ENCODE measurements at regions not wholly inside any gene's neighbourhood (a gene's known extent, or its start where the extent isn't known, plus 50 kb on each side); places are given as distances from the start of the nearest gene placed in this dataset.

DNA sequence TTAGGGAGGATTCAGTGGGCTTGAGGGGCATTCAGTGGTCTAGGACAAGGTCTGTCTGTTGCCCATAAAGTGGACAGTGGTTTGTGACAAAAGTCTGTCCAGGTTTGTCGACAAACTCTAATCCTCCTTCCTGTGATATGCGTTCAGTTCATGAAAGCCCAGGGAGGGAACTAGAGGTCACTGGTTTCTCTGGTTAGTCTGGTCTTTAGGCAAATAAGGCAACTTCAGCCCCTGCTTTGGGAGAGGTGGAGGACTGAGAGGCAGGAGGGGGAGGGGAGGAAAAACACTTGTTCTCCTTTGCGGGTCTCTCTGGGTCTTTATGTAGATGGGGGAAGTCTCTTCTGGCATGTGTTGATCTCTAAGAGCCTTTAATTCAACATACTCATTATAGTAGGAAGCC lies 235.1 kb upstream of the PWP1 start:
- Histone ChIP-seq H3K79me2 (ENCODE audit: insufficient read depth) (no peaks in the 10 kb centered on the region), H3K4me2 (ENCODE audit: unreplicated experiment) (no peak overlapping the region), H3K27ac (no peak overlapping the region), H4K20me1 (ENCODE audit: insufficient read depth) (no peaks in the 10 kb centered on the region), H3K27me3 (replicated peaks; ENCODE audit: insufficient read depth) (no peaks in the 10 kb centered on the region), H3K4me1 (ENCODE audit: insufficient read depth) (no peaks in the 10 kb centered on the region), H3K9me2 (ENCODE audit: insufficient read depth) (no peaks in the 10 kb centered on the region), H3K4me3 (no peak overlapping the region), H3F3A (ENCODE audit: insufficient read depth) (peaks cover 11% of the 10 kb centered on the region; the same call in 1 of the 2 replicates), H2AFZ (no peak overlapping the region), H3K9me3 (ENCODE audit: low read depth) (no peaks in the 10 kb centered on the region), H3K9ac (no peak overlapping the region), H3K36me3 (ENCODE audit: low read depth) (no peaks in the 10 kb centered on the region)
- WGBS, 2 experiments (ENCODE audit: low coverage in 1 of 2, low lambda C conversion rate in 2 of 2, missing lambda C conversion rate in 2 of 2) = 64 to 69% methylated on average over 3 of the region's 3 CpGs
- TF ChIP-seq EZH2 (IDR thresholded peaks at IDR 0.05; ENCODE audit: insufficient read depth, poor library complexity, severe bottlenecking) (no peak), EZH2phosphoT487 (IDR thresholded peaks at IDR 0.05; ENCODE audit: insufficient read depth, low read depth) (no peak)
- in situ Hi-C loops (cut with MboI) = no loop called here
- no peak for DNase-seq

DNA sequence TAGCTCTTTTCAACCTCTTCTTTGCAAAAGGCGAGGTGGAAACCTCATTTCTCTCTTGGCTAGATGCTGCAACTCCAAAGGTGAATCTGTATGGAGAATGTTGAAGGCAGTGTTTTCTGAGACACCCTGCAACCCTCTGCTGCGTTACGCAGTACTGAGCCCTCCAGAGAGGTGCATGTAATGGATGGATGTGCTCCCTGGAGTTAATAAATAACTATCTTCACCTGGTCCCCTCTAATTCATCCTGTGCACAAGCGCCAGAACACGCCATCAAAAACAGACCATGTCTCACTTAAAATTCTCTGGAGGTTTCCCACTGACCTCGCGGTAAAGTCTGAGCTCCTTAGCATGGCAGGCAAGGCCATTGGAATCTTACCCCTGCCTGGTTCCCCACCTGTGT lies 234.4 kb upstream of the PWP1 start:
- H3F3A ChIP-seq (ENCODE audit: insufficient read depth) = peaks cover 11% of the 10 kb centered on the region; the same call in 1 of the 2 replicates
- no peaks in the 10 kb centered on the region for H3K79me2 ChIP-seq (ENCODE audit: insufficient read depth)
- H3K36me3 ChIP-seq (ENCODE audit: low read depth) = no peaks in the 10 kb centered on the region
- TF ChIP-seq EZH2phosphoT487 (IDR thresholded peaks at IDR 0.05; ENCODE audit: insufficient read depth, low read depth) = no peak
- TF ChIP-seq EZH2 (IDR thresholded peaks at IDR 0.05; ENCODE audit: insufficient read depth, poor library complexity, severe bottlenecking) = no peak
- H2AFZ ChIP-seq = no peak overlapping the region
- H3K4me2 ChIP-seq (ENCODE audit: unreplicated experiment) = no peak overlapping the region
- 89 to 92% methylated on average over 7 of the region's 7 CpGs for WGBS, 2 experiments (ENCODE audit: low coverage in 1 of 2, low lambda C conversion rate in 2 of 2, missing lambda C conversion rate in 2 of 2)
- H3K4me3 ChIP-seq = no peak overlapping the region
- no peaks in the 10 kb centered on the region for H3K9me2 ChIP-seq (ENCODE audit: insufficient read depth)
- H3K27me3 ChIP-seq (replicated peaks; ENCODE audit: insufficient read depth) = no peaks in the 10 kb centered on the region
- H3K9ac ChIP-seq = no peak overlapping the region
- no peaks in the 10 kb centered on the region for H3K4me1 ChIP-seq (ENCODE audit: insufficient read depth)
- H3K27ac ChIP-seq = no peak overlapping the region
- DNase-seq = no peak
- no peaks in the 10 kb centered on the region for H3K9me3 ChIP-seq (ENCODE audit: low read depth)
- no peaks in the 10 kb centered on the region for H4K20me1 ChIP-seq (ENCODE audit: insufficient read depth)
- in situ Hi-C loops (cut with MboI) = no loop called here

DNA sequence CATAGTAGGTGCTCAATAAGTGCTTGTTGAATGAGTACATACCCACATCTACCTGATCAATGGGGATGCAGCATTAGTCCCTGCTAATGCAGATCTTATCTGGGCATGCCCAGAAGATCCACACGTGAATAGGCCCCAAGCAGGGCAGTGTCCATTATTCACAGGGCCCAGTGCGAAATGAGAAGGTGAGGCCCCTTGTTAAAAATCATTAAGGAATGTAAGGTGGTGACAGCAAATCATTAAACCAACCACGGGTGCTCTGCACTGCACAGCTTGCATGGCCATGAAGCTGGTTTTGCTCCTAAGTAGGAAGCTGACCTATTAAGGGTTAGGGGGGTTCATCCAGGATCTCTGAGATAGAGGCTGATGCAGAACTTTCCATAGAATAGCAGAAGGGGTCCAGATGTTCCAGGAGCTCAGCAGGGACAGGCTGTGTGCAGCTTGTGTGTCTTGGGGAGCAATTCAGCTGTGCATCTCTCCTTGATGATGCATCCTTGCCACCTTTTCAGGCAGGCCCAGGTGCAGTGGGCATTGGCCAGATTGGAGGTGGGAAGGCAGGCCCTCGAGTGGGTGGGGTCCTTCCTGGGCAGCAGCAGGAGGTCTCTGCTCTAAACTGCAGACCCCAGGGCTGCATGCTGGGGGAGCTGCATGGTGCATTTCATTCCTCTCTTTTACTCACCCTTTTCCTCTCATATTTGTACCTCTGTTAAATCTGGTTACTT lies 231.3 kb upstream of the PWP1 start:
- in situ Hi-C loops (cut with MboI) = no loop called here
- Histone ChIP-seq H3K9me3 (ENCODE audit: low read depth) (no peaks in the 10 kb centered on the region), H4K20me1 (ENCODE audit: insufficient read depth) (no peaks in the 10 kb centered on the region), H3K4me2 (ENCODE audit: unreplicated experiment) (no peak overlapping the region), H3K79me2 (ENCODE audit: insufficient read depth) (no peaks in the 10 kb centered on the region), H3K9me2 (ENCODE audit: insufficient read depth) (no peaks in the 10 kb centered on the region), H3K27ac (no peak overlapping the region), H3K36me3 (ENCODE audit: low read depth) (no peaks in the 10 kb centered on the region), H3K9ac (no peak overlapping the region), H3K4me3 (no peak overlapping the region), H2AFZ (no peak overlapping the region), H3K4me1 (ENCODE audit: insufficient read depth) (no peaks in the 10 kb centered on the region), H3K27me3 (replicated peaks; ENCODE audit: insufficient read depth) (no peaks in the 10 kb centered on the region), H3F3A (ENCODE audit: insufficient read depth) (peaks cover 6% of the 10 kb centered on the region; the same call in 1 of the 2 replicates)
- no peak for DNase-seq
- TF ChIP-seq EZH2 (IDR thresholded peaks at IDR 0.05; ENCODE audit: insufficient read depth, poor library complexity, severe bottlenecking) = no peak
- 75 to 81% methylated on average over 4 of the region's 4 CpGs for WGBS, 2 experiments (ENCODE audit: low coverage in 1 of 2, low lambda C conversion rate in 2 of 2, missing lambda C conversion rate in 2 of 2)

DNA sequence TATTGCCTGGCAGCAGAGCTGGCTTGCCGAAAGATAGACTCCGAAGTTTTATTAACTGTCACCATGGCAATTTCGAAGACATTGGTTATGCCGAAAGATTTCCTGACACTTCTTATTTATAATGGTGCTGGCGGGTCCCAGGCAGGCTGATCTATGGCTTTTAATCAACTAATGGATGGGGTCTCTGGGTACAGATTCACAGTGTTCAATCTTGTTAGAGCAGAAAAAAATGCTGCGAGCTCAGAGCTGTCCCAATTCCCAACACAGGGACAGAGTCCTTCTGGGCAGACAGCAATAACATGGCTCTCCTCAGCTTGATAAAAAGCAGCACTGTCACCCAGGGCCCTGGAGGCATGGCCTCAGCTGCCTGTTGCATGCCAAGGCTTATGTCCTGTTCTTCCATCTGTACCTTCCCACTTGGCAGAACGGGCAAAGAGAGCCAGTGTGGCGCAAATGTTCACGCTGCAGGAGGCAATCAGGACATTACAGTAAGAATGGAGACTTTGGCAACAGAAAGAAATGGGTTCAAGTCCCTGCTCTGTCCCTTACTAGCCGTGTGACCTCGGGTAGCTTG lies 228.2 kb upstream of the PWP1 start:
- H4K20me1 ChIP-seq (ENCODE audit: insufficient read depth) = no peaks in the 10 kb centered on the region
- no peaks in the 10 kb centered on the region for H3K36me3 ChIP-seq (ENCODE audit: low read depth)
- no peak overlapping the region for H3K4me3 ChIP-seq
- H3K4me2 ChIP-seq (ENCODE audit: unreplicated experiment) = no peak overlapping the region
- no peaks in the 10 kb centered on the region for H3K9me3 ChIP-seq (ENCODE audit: low read depth)
- no peaks in the 10 kb centered on the region for H3K9me2 ChIP-seq (ENCODE audit: insufficient read depth)
- no peak for TF ChIP-seq EZH2 (IDR thresholded peaks at IDR 0.05; ENCODE audit: insufficient read depth, poor library complexity, severe bottlenecking)
- no peak for TF ChIP-seq EZH2phosphoT487 (IDR thresholded peaks at IDR 0.05; ENCODE audit: insufficient read depth, low read depth)
- no peak overlapping the region for H3K27ac ChIP-seq
- peaks cover 19% of the 10 kb centered on the region for H3K4me1 ChIP-seq (ENCODE audit: insufficient read depth)
- no peaks in the 10 kb centered on the region for H3K79me2 ChIP-seq (ENCODE audit: insufficient read depth)
- H2AFZ ChIP-seq = no peak overlapping the region
- H3F3A ChIP-seq (ENCODE audit: insufficient read depth) = peaks cover 25% of the 10 kb centered on the region
- no peak overlapping the region for H3K9ac ChIP-seq
- WGBS, 2 experiments (ENCODE audit: low coverage in 1 of 2, low lambda C conversion rate in 2 of 2, missing lambda C conversion rate in 2 of 2) = 82 to 83% methylated on average over 11 of the region's 11 CpGs
- in situ Hi-C loops (cut with MboI) = no loop called here
- no peak for DNase-seq
- no peaks in the 10 kb centered on the region for H3K27me3 ChIP-seq (replicated peaks; ENCODE audit: insufficient read depth)

All from GM23248 (cell line).